HEK293 (cell line): ENCODE measurements at regions not wholly inside any gene's neighbourhood (a gene's known extent, or its start where the extent isn't known, plus 50 kb on each side); places are given as distances from the start of the nearest gene placed in this dataset.

Source experiments
- CTCF ChIP-seq: fragments of 450-650 bp; formaldehyde crosslinking; IDR thresholded peaks from 2 replicates; pipeline ENCODE4 v1.5.1; 2016; ENCODE audit warnings: missing biosample characterization, missing genetic modification characterization
- GFI1B ChIP-seq: fragments of 450-650 bp; formaldehyde crosslinking; IDR thresholded peaks from 2 replicates; pipeline ENCODE4 v1.5.1; 2016; ENCODE audit warnings: missing biosample characterization, missing genetic modification characterization
- HOXA7 ChIP-seq: sonication (generic); formaldehyde crosslinking; IDR thresholded peaks from 2 replicates; pipeline ENCODE4 v1.8.1; 2022; ENCODE audit warnings: missing genetic modification reagents, borderline replicate concordance
- KLF10 ChIP-seq: fragments of 450-650 bp; IDR thresholded peaks from 2 replicates; pipeline ENCODE4 v1.5.1; 2018; ENCODE audit warnings: missing biosample characterization, mild to moderate bottlenecking, missing genetic modification characterization
- KLF16 ChIP-seq: fragments of 450-650 bp; formaldehyde crosslinking; IDR thresholded peaks from 2 replicates; pipeline ENCODE4 v1.5.1; 2017; ENCODE audit warnings: missing biosample characterization, missing genetic modification characterization
- YY1 ChIP-seq: fragments of 450-650 bp; formaldehyde crosslinking; IDR thresholded peaks from 2 replicates; pipeline ENCODE4 v1.5.1; 2018; ENCODE audit warnings: missing biosample characterization, missing genetic modification characterization
- ZBTB10 ChIP-seq: fragments of 450-650 bp; formaldehyde crosslinking; IDR thresholded peaks from 2 replicates; pipeline ENCODE4 v1.5.1; 2016; ENCODE audit warnings: missing biosample characterization, missing genetic modification characterization
- ZBTB44 ChIP-seq: fragments of 450-650 bp; IDR thresholded peaks from 2 replicates; pipeline ENCODE4 v1.5.1; 2018; ENCODE audit warnings: missing biosample characterization, mild to moderate bottlenecking, missing genetic modification characterization
- ZNF280D ChIP-seq: fragments of 450-650 bp; formaldehyde crosslinking; IDR thresholded peaks from 2 replicates; pipeline ENCODE4 v1.5.1; 2016; ENCODE audit warnings: missing biosample characterization, missing genetic modification characterization
- ZNF398 ChIP-seq: fragments of 450-650 bp; formaldehyde crosslinking; IDR thresholded peaks from 2 replicates; pipeline ENCODE4 v1.5.1; 2017; ENCODE audit warnings: missing biosample characterization, missing genetic modification characterization

GRCh38 chr15:38041576-38041975 is 107.1 kb downstream of the TMCO5A start:
- TF ChIP-seq CTCF (tag by site-specific recombination) (no peak), HOXA7 (CRISPR knock-in tag) (no peak), YY1 (tag by site-specific recombination) (no peak), ZNF398 (tag by site-specific recombination) (no peak), ZNF280D (tag by site-specific recombination) (no peak), ZBTB10 (tag by site-specific recombination) (no peak), KLF10 (tag by site-specific recombination) (no peak), KLF16 (tag by site-specific recombination) (no peak), GFI1B (tag by site-specific recombination) (no peak), ZBTB44 (tag by site-specific recombination) (no peak)
